Left lung (tissue), 4 donors: ENCODE measurements at regions not wholly inside any gene's neighbourhood (a gene's known extent, or its start where the extent isn't known, plus 50 kb on each side); places are given as distances from the start of the nearest gene placed in this dataset.

Experiments used
- ATAC-seq: fragments of 200-7000 bp; cut with Tn5 transposase; one replicate; pipeline ENCODE4 v1.9.1; 2020; ENCODE audit warnings: moderate library complexity
- DNase-seq, 4 donors: peaks; one replicate each; pipeline ENCODE4 v3.0.0-alpha.2; 2013 to 2020
- H3K27ac ChIP-seq, 2 donors: fragments of 200-600 bp; sonication (generic) in 1 of 2; one replicate each; pipeline versions ENCODE4 v1.5.0 to v1.8.0; 2020 to 2021
- H3K27me3 ChIP-seq, 2 donors: fragments of 200-600 bp; sonication (generic) in 1 of 2; one replicate each; pipeline versions ENCODE4 v1.5.0 to v1.8.0; 2020 to 2021
- H3K36me3 ChIP-seq, 2 donors: fragments of 200-600 bp; sonication (generic) in 1 of 2; one replicate each; pipeline versions ENCODE4 v1.5.0 to v1.8.0; 2020 to 2021
- H3K4me1 ChIP-seq, 2 donors: fragments of 200-600 bp; one replicate each; pipeline ENCODE4 v1.8.0; 2021
- H3K4me3 ChIP-seq, 2 donors: fragments of 200-600 bp; sonication (generic) in 1 of 2; one replicate each; pipeline versions ENCODE4 v1.5.0 to v1.8.0; 2020 to 2021; ENCODE audit warnings: mild to moderate bottlenecking in 1 of 2
- H3K9me3 ChIP-seq, 2 donors: fragments of 200-600 bp; sonication (generic) in 1 of 2; one replicate each; pipeline versions ENCODE4 v1.5.0 to v1.8.0; 2020 to 2021
- CTCF ChIP-seq, 2 donors: fragments of 200-600 bp; sonication (generic) in 1 of 2; IDR thresholded peaks; one replicate each; pipeline versions ENCODE4 v1.5.0 to v1.8.0; 2021; ENCODE audit warnings: antibody characterized with exemption in 2 of 2
- intact Hi-C, 2 donors: fragments of 100-400 bp; cut with DNase I; formaldehyde crosslinking; loops; one replicate each; pipeline versions ENCODE4 v1.11.2 to v1.14.2; 2022
- donor health status: DM: no; HTN: yes; CAD: no.
- donor health status: DM: no; HTN: no; CAD: no.

- ATAC-seq (no peak), DNase-seq (no peak)
- H3K4me1 ChIP-seq: no peaks in the 10 kb centered on the region
- H3K4me3 ChIP-seq: no peak overlapping the region
- H3K27me3 ChIP-seq: no peaks in the 10 kb centered on the region
- intact Hi-C loops: no loop called here
- no peak overlapping the region for H3K27ac ChIP-seq
- no peak for TF ChIP-seq CTCF (IDR thresholded peaks at IDR 0.05)
- H3K9me3 ChIP-seq: no peaks in the 10 kb centered on the region
- H3K36me3 ChIP-seq: no peaks in the 10 kb centered on the region
These were observed 401.7 kb upstream of the CDH5 start for GRCh38 chr16:65964752-65965151.

- intact Hi-C loops: no loop called here
- Histone ChIP-seq H3K4me1 (no peaks in the 10 kb centered on the region), H3K4me3 (no peak overlapping the region), H3K36me3 (no peaks in the 10 kb centered on the region), H3K9me3 (no peaks in the 10 kb centered on the region), H3K27me3 (no peaks in the 10 kb centered on the region), H3K27ac (no peak overlapping the region)
- no peak for ATAC-seq
- no peak for DNase-seq
- no peak for TF ChIP-seq CTCF (IDR thresholded peaks at IDR 0.05)
These were observed 404.9 kb upstream of the CDH5 start for GRCh38 chr16:65961476-65962143.

- TF ChIP-seq CTCF (IDR thresholded peaks at IDR 0.05): no peak
- no peaks in the 10 kb centered on the region for H3K4me1 ChIP-seq
- no peak overlapping the region for H3K4me3 ChIP-seq
- ATAC-seq (no peak), DNase-seq (peak in 1 of 4 donors; percentile 24)
- H3K36me3 ChIP-seq: no peaks in the 10 kb centered on the region
- no peaks in the 10 kb centered on the region for H3K27me3 ChIP-seq
- intact Hi-C loops: no loop called here
- H3K9me3 ChIP-seq: no peaks in the 10 kb centered on the region
- no peak overlapping the region for H3K27ac ChIP-seq
These were observed 406.5 kb upstream of the CDH5 start for GRCh38 chr16:65959983-65960382.

GRCh38 chr16:65958086-65958485 lies 408.4 kb upstream of the CDH5 start:
- H3K4me1 ChIP-seq: no peaks in the 10 kb centered on the region
- H3K4me3 ChIP-seq: no peak overlapping the region
- intact Hi-C loops: no loop called here
- ATAC-seq: no peak
- no peak for TF ChIP-seq CTCF (IDR thresholded peaks at IDR 0.05)
- no peaks in the 10 kb centered on the region for H3K27me3 ChIP-seq
- no peaks in the 10 kb centered on the region for H3K36me3 ChIP-seq
- no peak for DNase-seq
- H3K9me3 ChIP-seq: no peaks in the 10 kb centered on the region
- H3K27ac ChIP-seq: no peak overlapping the region

GRCh38 chr16:65956100-65956499 lies 410.4 kb upstream of the CDH5 start:
- TF ChIP-seq CTCF (IDR thresholded peaks at IDR 0.05): no peak
- Histone ChIP-seq H3K4me1 (no peaks in the 10 kb centered on the region), H3K9me3 (no peaks in the 10 kb centered on the region), H3K4me3 (no peak overlapping the region), H3K27ac (no peak overlapping the region), H3K27me3 (no peaks in the 10 kb centered on the region), H3K36me3 (no peaks in the 10 kb centered on the region)
- DNase-seq (no peak), ATAC-seq (peak; percentile 71)
- intact Hi-C loops: no loop called here
